Aorta (tissue), 5 donors: ENCODE measurements at regions not wholly inside any gene's neighbourhood (a gene's known extent, or its start where the extent isn't known, plus 50 kb on each side); places are given as distances from the start of the nearest gene placed in this dataset.

ENCODE experiments used
- ATAC-seq: fragments of 200-7000 bp; cut with Tn5 transposase; one replicate; pipeline ENCODE4 v1.9.1; 2022; ENCODE audit warnings: moderate library complexity; ENCODE audit not compliant: low FRiP score
- DNase-seq, 2 donors: peaks; one replicate each; pipeline ENCODE4 v3.0.0-alpha.2; 2020
- H3K27ac ChIP-seq, 2 donors: one replicate each; pipeline ENCODE4 v1.5.1; 2013; ENCODE audit warnings: low read length in 2 of 2, mild to moderate bottlenecking in 2 of 2, moderate library complexity in 2 of 2, control low read depth in 1 of 2, inconsistent platforms in 1 of 2, low read depth in 1 of 2
- H3K27me3 ChIP-seq, 2 donors: one replicate each; pipeline ENCODE4 v1.6.1; 2013; ENCODE audit warnings: control low read depth in 1 of 2, low read length in 1 of 2, mild to moderate bottlenecking in 1 of 2, moderate library complexity in 1 of 2; ENCODE audit not compliant: insufficient read depth in 2 of 2, control insufficient read depth in 1 of 2
- H3K36me3 ChIP-seq, 2 donors: one replicate each; pipeline ENCODE4 v1.6.1; 2013; ENCODE audit warnings: control low read depth in 1 of 2, low read length in 1 of 2, mild to moderate bottlenecking in 1 of 2; ENCODE audit not compliant: insufficient read depth in 2 of 2, control insufficient read depth in 1 of 2
- H3K4me1 ChIP-seq, 2 donors: one replicate each; pipeline ENCODE4 v1.6.1; 2013; ENCODE audit warnings: low read length in 2 of 2, control low read depth in 1 of 2, mild to moderate bottlenecking in 1 of 2, moderate library complexity in 1 of 2; ENCODE audit not compliant: insufficient read depth in 2 of 2, control insufficient read depth in 1 of 2
- H3K4me3 ChIP-seq, 2 donors: one replicate each; pipeline ENCODE4 v1.5.1; 2013; ENCODE audit warnings: low read length in 2 of 2, control low read depth in 1 of 2, mild to moderate bottlenecking in 1 of 2
- H3K9me3 ChIP-seq: one replicate; pipeline ENCODE4 v1.6.1; 2013; ENCODE audit warnings: mild to moderate bottlenecking, low read length; ENCODE audit not compliant: control insufficient read depth
- WGBS, 2 donors: extraction: QIAGEN DNeasy Blood & Tissue Kit; methylation state at CpG; one replicate each; pipeline ENCODE4 v1.1.7; 2013; 5-methylcytosine and 5-hydroxymethylcytosine counted together
- intact Hi-C, 2 donors: fragments of 100-400 bp; cut with DNase I; formaldehyde crosslinking; loops; one replicate each; pipeline versions ENCODE4 v1.14.2 to v1.15.0; 2022
- donor health status: healthy with polysubstance abuse.
- donor health status: Bipolar disorder and iron deficiency.
- donor health status: DM: no; HTN: no; CAD: no.
- donor health status: DM: no; HTN: no; CAD: no.
- donor health status: DM: yes; HTN: yes; CAD: no.

DNA sequence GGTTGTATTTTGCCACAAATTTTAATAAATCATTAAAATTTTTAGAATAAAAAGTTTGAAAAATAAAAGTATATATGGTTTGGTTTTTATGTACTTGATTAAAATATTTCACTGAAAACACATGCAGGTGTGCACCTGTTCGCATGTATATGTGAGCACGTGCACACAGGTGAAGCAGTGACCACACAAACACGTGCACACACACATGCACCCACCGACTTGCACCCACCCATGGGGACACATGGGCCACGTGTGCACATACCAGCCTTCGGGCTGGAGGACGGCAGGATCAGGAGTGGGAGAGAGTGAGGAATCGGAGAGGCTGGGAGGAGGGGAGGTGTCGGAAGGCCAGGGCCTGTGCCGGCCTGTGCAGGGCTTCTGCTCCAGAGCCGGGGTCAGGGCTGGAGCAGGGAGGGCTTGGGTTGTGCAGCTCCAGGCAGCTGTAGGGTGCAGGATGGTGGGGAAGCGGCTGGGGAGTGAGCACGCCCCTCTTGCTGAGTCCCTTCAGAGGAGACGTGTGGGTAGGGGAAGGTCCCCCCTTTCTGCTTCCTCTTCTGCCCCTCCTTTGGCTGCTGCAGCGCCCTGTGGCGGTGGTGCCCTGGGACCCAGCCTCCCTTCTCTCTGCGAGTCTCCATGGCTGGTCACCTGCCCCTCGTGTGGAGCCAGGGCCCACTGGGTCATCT, 106.9 kb upstream of the HDAC4 start:
- 82% methylated on average over 17 to 18 of the region's 18 CpGs for WGBS, 2 donors
- Histone ChIP-seq H3K9me3 (no peaks in the 10 kb centered on the region), H3K27me3 (no peaks in the 10 kb centered on the region), H3K4me3 (no peak overlapping the region), H3K4me1 (no peaks in the 10 kb centered on the region), H3K27ac (no peak overlapping the region), H3K36me3 (no peaks in the 10 kb centered on the region)
- no peak for DNase-seq
- ATAC-seq = no peak
- intact Hi-C loops = no loop called here

DNA sequence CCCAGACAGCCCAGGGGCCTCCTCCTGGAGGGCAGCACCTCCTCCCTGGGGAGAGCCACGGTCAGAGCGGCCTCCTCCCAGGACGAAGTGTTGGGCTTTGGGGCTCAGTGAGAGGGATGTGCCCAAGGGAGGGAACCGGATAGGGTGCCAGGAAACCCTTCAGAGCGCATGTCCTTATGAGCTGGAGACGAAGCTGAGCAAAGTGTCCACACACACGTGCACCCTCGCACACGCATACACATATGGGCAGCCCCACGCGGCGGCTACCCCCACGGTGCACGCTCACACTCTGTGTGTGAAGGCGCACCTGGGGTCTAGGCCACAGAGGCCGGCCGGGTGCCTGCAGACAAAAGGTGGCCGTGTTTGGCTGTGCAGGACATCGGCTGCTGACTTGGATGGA, 106.1 kb upstream of the HDAC4 start:
- no peaks in the 10 kb centered on the region for H3K27me3 ChIP-seq
- 90 to 91% methylated on average over 19 of the region's 19 CpGs for WGBS, 2 donors

DNA sequence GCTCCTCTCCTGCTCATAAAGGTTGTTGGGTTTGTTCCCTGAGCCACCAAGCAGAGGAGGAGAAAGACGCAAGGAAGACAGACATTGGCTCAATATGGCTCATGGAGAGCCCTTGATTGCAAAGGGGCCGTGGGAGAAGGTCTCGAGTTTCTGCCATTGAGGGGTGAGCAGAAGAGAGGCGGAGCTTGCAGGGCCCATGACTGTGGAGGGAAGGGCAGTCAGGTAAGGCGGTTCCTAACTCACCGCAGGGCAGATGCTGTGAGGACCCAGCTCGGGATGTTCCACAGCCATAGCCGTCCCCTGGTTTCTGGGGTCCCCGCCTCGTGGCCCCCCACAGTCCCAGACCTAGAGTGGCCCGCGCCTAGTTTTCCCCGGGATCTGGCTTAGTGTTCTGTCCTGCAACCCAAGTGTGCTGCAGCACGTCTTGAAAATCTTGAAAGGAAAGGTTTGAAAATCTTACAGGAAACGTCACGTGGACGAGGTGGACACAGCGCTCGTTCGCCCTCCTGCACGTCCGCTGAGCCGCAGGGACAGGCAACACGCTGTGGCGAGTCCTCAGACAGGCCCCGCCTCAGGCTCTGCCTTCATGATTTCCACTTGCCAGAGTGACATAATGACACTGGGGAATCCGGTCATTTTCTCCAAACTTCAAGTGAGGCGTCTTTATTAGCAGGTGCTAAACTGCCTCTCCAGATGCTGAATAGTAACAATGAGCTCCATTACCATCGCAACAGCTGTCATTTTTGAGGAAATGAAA, 105.5 kb upstream of the HDAC4 start:
- H3K27ac ChIP-seq = no peak overlapping the region
- DNase-seq = no peak
- no peaks in the 10 kb centered on the region for H3K36me3 ChIP-seq
- H3K9me3 ChIP-seq = no peaks in the 10 kb centered on the region
- ATAC-seq = no peak
- no peak overlapping the region for H3K4me3 ChIP-seq
- no peaks in the 10 kb centered on the region for H3K27me3 ChIP-seq
- intact Hi-C loops = no loop called here
- H3K4me1 ChIP-seq = no peaks in the 10 kb centered on the region
- WGBS, 2 donors = 87 to 88% methylated on average over 29 of the region's 29 CpGs

More for the DNA sequence above, 106.1 kb upstream of the HDAC4 start:
- ATAC-seq (no peak), DNase-seq (no peak)
- no peak overlapping the region for H3K27ac ChIP-seq
- intact Hi-C loops = no loop called here
- H3K4me1 ChIP-seq = no peaks in the 10 kb centered on the region
- no peak overlapping the region for H3K4me3 ChIP-seq
- no peaks in the 10 kb centered on the region for H3K36me3 ChIP-seq
- no peaks in the 10 kb centered on the region for H3K9me3 ChIP-seq

DNA sequence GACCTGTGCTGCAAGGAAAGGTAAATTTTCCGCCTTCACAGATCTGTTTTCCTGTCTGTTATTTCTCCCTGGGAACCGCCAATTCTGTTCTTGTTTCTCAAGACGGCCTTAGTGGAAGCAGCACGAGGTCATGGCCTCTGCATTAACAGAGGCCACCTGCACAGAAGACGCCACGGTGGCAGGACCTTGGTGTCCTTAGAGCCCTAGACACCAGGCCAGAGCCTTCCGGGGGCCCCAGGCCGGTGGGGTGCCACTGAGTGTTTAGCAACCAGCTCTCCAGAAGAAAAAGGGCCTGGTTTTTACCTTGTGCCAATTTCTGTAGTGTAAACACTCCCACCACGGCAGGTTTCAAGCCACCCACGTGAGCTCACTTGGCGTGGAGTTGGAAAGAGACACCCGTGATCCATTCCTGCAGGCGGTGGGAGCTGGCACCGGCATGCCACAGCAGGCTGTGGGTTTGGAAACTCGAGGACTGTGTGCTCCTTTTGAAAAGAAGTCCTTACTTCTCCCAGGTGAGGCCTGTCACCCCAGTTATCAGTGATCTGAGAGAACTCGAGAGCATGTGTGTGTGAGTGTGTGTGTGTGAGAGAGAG, 103.9 kb upstream of the HDAC4 start:
- Histone ChIP-seq H3K4me3 (no peak overlapping the region), H3K27me3 (no peaks in the 10 kb centered on the region), H3K9me3 (no peaks in the 10 kb centered on the region), H3K36me3 (no peaks in the 10 kb centered on the region), H3K27ac (no peak overlapping the region), H3K4me1 (no peaks in the 10 kb centered on the region)
- DNase-seq (no peak), ATAC-seq (no peak)
- intact Hi-C loops = no loop called here
- 88 to 91% methylated on average over 16 of the region's 16 CpGs for WGBS, 2 donors

DNA sequence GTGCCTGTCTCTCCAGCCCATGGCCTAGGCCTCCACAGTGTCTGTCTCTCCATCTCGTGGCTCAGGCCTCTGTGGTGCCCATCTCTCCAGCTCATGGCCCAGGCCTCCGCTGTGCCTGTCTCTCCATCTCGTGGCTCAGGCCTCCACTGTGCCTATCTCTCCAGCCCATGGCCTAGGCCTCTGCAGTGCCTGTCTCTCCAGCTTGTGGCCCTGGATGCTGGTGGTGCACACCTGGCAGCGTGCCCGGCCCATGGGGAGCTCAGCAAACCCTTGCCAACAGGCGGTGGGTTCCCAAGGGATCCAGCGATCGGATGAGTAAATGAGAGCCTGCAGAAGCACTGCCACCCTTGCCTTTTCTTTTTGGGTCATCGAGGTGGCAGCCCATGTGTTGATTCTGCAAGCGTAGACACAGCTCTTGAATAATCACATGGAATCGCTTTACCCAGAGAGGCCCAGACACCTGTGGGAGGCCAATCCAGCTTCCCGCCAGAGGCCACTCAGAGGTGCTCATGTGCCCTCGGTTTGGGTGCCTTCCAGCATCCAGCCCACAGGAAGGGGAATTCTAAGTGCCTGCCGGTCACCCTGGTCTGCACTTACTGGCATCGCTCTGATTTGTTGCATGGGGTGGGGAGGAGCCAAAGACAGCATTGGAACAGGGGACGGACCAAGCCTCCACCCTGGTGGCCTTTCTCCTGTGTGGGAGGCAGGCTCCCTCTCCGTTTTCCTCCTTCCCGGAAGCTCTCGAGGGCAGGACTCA, 101.8 kb upstream of the HDAC4 start:
- DNase-seq (no peak), ATAC-seq (no peak)
- Histone ChIP-seq H3K9me3 (no peaks in the 10 kb centered on the region), H3K36me3 (no peaks in the 10 kb centered on the region), H3K4me3 (no peak overlapping the region), H3K27me3 (no peaks in the 10 kb centered on the region), H3K27ac (no peak overlapping the region), H3K4me1 (no peaks in the 10 kb centered on the region)
- WGBS, 2 donors = 88 to 90% methylated on average over 19 of the region's 19 CpGs
- intact Hi-C loops = no loop called here

DNA sequence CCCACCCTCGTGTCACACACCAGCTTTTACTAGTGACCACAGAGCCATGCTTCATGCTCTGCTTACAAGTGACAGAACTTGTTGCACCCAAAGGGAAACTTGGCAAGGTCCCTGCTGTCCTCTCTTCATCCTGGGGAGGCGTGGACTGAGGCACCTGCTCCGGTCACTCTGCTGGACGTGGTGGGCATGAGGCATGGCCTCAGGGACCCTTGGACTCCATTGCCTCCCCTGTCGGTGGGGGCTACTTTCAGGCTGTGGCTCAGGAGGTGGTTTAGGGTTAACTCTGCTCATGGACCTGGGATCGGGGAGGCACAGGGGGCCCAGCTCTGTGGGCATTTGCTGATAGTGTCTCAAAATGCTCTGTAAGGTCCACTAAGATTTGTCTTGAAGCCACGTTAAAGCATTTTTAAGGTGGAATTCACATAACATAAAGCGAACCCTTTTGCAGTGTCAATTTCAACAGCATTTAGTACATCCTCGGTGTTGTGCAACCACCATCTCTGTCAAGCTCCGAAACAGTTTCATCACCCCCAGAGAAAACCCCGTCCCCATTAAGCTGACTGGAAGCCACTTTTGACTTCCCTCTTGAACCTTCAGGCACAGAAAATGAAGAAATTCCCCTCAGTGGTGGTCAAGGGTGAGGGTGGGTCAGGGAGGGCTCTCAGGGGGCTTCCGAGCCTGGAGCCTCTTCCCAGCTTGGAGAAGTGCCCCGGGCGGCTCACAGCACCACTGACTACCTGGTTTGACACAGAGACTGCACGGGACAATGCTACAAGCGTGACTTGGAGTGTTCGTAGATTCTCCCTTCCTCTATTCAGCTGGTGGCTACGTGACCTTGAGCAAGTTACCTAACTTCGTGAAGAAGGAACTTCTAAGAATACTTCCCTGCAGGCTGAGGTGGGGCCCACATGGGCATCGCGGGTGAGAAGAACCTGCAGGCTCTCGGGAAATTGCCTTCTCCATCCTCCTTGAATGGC, 100.0 kb upstream of the HDAC4 start:
- no peaks in the 10 kb centered on the region for H3K27me3 ChIP-seq
- ATAC-seq (no peak), DNase-seq (no peak)
- no peaks in the 10 kb centered on the region for H3K36me3 ChIP-seq
- no peaks in the 10 kb centered on the region for H3K9me3 ChIP-seq
- no peaks in the 10 kb centered on the region for H3K4me1 ChIP-seq
- H3K4me3 ChIP-seq = no peak overlapping the region
- WGBS, 2 donors = 83 to 89% methylated on average over 22 of the region's 22 CpGs
- intact Hi-C loops = no loop called here
- H3K27ac ChIP-seq = no peak overlapping the region

DNA sequence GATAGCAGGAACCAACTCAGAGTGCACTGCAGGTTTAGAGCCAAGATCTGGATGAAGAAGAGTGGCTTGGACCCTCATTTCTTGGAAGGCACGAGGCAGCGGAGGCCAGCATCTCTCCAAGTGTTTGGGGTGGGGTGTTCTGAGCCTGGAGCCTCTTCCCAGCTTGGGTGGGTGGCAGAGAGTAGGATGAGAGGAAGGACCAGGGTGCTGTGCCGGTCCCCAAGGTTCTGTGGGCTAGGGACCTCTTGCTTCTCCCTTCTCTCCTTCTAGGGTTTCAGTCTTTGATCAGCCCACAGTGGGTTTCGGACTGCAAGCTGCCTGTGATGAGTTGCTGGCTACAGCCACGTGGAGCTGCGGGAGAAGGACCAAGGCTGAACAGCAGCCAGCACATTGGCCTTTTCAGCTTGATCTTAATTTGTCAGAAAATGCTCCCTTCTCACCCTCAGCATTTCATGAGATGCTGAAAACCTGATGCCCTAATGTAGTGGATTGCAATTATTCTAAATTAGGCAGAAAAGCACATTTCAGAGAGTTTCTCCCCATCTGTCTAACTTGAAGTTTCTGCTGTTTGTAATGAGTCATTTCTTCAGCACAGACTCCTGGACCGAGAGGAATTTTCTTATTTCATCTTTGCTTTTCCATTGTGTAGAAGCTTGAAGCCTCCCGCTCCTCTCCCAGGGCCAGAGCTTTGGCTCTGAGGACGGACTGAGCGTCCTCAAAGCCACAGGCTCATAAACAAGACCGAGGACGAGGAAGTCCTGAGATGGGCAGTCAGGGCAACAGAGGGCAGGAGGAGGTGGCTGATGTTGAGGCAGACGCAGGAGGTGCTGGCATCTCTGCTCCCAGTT, 99.1 kb upstream of the HDAC4 start:
- WGBS, 2 donors = 15 to 20% methylated on average over 13 of the region's 13 CpGs
- Histone ChIP-seq H3K36me3 (no peaks in the 10 kb centered on the region), H3K4me1 (no peaks in the 10 kb centered on the region), H3K27ac (no peak overlapping the region), H3K4me3 (no peak overlapping the region), H3K9me3 (no peaks in the 10 kb centered on the region), H3K27me3 (no peaks in the 10 kb centered on the region)
- peak; percentile 20 for ATAC-seq
- intact Hi-C loops = no loop called here
- DNase-seq = no peak
